HL-60 (cell line): ENCODE measurements at regions not wholly inside any gene's neighbourhood (a gene's known extent, or its start where the extent isn't known, plus 50 kb on each side); places are given as distances from the start of the nearest gene placed in this dataset.

Experiments used
- DNase-seq, 2 experiments: peaks; one replicate each; pipeline ENCODE4 v3.0.0-alpha.2; 2010 to 2020; ENCODE audit warnings: low read depth in 1 of 2, low spot score in 1 of 2
- H3K27ac ChIP-seq: fragments of 250-450 bp; sonication (Bioruptor Pico); replicated peaks from 2 replicates; pipeline ENCODE4 v1.5.1; 2020; ENCODE audit warnings: mild to moderate bottlenecking, moderate library complexity
- H3K27me3 ChIP-seq: fragments of 250-450 bp; sonication (Bioruptor Pico); 2 replicates; pipeline ENCODE4 v1.5.1; 2021; ENCODE audit warnings: mild to moderate bottlenecking, moderate library complexity; ENCODE audit not compliant: insufficient read depth, poor library complexity, severe bottlenecking
- H3K4me3 ChIP-seq: replicated peaks from 2 replicates; pipeline ENCODE4 v1.5.1; 2011; ENCODE audit warnings: mild to moderate bottlenecking, control low read depth, low read length; ENCODE audit not compliant: insufficient read depth
- CTCF ChIP-seq: IDR thresholded peaks from one replicate; pipeline ENCODE4 v1.5.1; 2011; ENCODE audit warnings: low read length, control low read depth, inconsistent platforms; ENCODE audit not compliant: insufficient read depth
- GABPA ChIP-seq: IDR thresholded peaks from 2 replicates; pipeline ENCODE4 v1.6.1; 2012; ENCODE audit warnings: low read depth
- POLR2AphosphoS5 ChIP-seq: IDR thresholded peaks from 2 replicates; pipeline ENCODE4 v1.6.1; 2012; ENCODE audit warnings: low read depth
- REST ChIP-seq: IDR thresholded peaks from 2 replicates; pipeline ENCODE4 v1.6.1; 2012; ENCODE audit warnings: low read depth; ENCODE audit not compliant: insufficient replicate concordance
- SPI1 ChIP-seq: IDR thresholded peaks from 2 replicates; pipeline ENCODE4 v1.6.1; 2012; ENCODE audit warnings: low read depth, mild to moderate bottlenecking, borderline replicate concordance

- TF ChIP-seq POLR2AphosphoS5 (no peak), SPI1 (peak; percentile 50; the same call in 1 of the 2 replicates), GABPA (no peak), REST (no peak)
- no peaks in the 10 kb centered on the region for H3K27me3 ChIP-seq
- DNase-seq: no peak
- no peak overlapping the region for H3K4me3 ChIP-seq
- H3K27ac ChIP-seq: no peak overlapping the region
These were observed 2567.1 kb downstream of the PCDH9 start for GRCh38 chr13:64662887-64663593.

GRCh38 chr13:64648293-64648692 is 2581.8 kb downstream of the PCDH9 start:
- DNase-seq: no peak
- H3K4me3 ChIP-seq: no peak overlapping the region
- TF ChIP-seq GABPA: no peak
- TF ChIP-seq CTCF: no peak
- H3K27me3 ChIP-seq: no peaks in the 10 kb centered on the region
- no peak overlapping the region for H3K27ac ChIP-seq

- no peak for DNase-seq
- H3K27ac ChIP-seq: no peak overlapping the region
These were observed 2587.1 kb downstream of the PCDH9 start for GRCh38 chr13:64643066-64643465.

More at GRCh38 chr13:64643066-64643465, 2587.1 kb downstream of the PCDH9 start:
- H3K4me3 ChIP-seq: no peak overlapping the region
- TF ChIP-seq SPI1 (no peak), POLR2AphosphoS5 (no peak), REST (no peak), GABPA (no peak), CTCF (no peak)
- no peaks in the 10 kb centered on the region for H3K27me3 ChIP-seq
